ENCODE measurements at regions not wholly inside any gene's neighbourhood (a gene's known extent, or its start where the extent isn't known, plus 50 kb on each side); places are given as distances from the start of the nearest gene placed in this dataset.

GRCh38 chr4:111652986-111653385, 492.3 kb upstream of the FAM241A start:
- DNase-seq (ENCODE audit: low read depth): no peak

- no peak for DNase-seq (ENCODE audit: low read depth)
Measured at GRCh38 chr4:111662496-111662895, 482.8 kb upstream of the FAM241A start.

- no peak for DNase-seq (ENCODE audit: low read depth)
Measured at GRCh38 chr4:111664308-111664945, 480.8 kb upstream of the FAM241A start.

GRCh38 chr4:111666826-111667360, 478.4 kb upstream of the FAM241A start:
- no peak for DNase-seq (ENCODE audit: low read depth)

GRCh38 chr4:111671756-111672155, 473.5 kb upstream of the FAM241A start:
- no peak for DNase-seq (ENCODE audit: low read depth)

- no peak for DNase-seq (ENCODE audit: low read depth)
Measured at GRCh38 chr4:111675746-111676145, 469.5 kb upstream of the FAM241A start.

GRCh38 chr4:111676533-111676932, 468.7 kb upstream of the FAM241A start:
- DNase-seq (ENCODE audit: low read depth): no peak

GRCh38 chr4:111678479-111678878, 466.8 kb upstream of the FAM241A start:
- peak; percentile 74 for DNase-seq (ENCODE audit: low read depth)

GRCh38 chr4:111678908-111679307, 466.3 kb upstream of the FAM241A start:
- DNase-seq (ENCODE audit: low read depth): no peak

GRCh38 chr4:111681270-111681669, 464.0 kb upstream of the FAM241A start:
- DNase-seq (ENCODE audit: low read depth): no peak

GRCh38 chr4:111681751-111682150, 463.5 kb upstream of the FAM241A start:
- no peak for DNase-seq (ENCODE audit: low read depth)

- no peak for DNase-seq (ENCODE audit: low read depth)
Measured at GRCh38 chr4:111685205-111685604, 460.0 kb upstream of the FAM241A start.

GRCh38 chr4:111689214-111689613, 456.0 kb upstream of the FAM241A start:
- DNase-seq (ENCODE audit: low read depth): peak; percentile 65

GRCh38 chr4:111689731-111690130, 455.5 kb upstream of the FAM241A start:
- no peak for DNase-seq (ENCODE audit: low read depth)

- no peak for DNase-seq (ENCODE audit: low read depth)
Measured at GRCh38 chr4:111693758-111694157, 451.5 kb upstream of the FAM241A start.

- DNase-seq (ENCODE audit: low read depth): no peak
Measured at GRCh38 chr4:111695677-111696076, 449.6 kb upstream of the FAM241A start.

- no peak for DNase-seq (ENCODE audit: low read depth)
Measured at GRCh38 chr4:111696505-111696904, 448.7 kb upstream of the FAM241A start.

- DNase-seq (ENCODE audit: low read depth): no peak
Measured at GRCh38 chr4:111697176-111697942, 447.9 kb upstream of the FAM241A start.

GRCh38 chr4:111698361-111698760, 446.9 kb upstream of the FAM241A start:
- no peak for DNase-seq (ENCODE audit: low read depth)

GRCh38 chr4:111699165-111699564, 446.1 kb upstream of the FAM241A start:
- no peak for DNase-seq (ENCODE audit: low read depth)

GRCh38 chr4:111701102-111701501, 444.2 kb upstream of the FAM241A start:
- no peak for DNase-seq (ENCODE audit: low read depth)

GRCh38 chr4:111707491-111707890, 437.8 kb upstream of the FAM241A start:
- DNase-seq (ENCODE audit: low read depth): no peak

GRCh38 chr4:111712093-111712677, 433.1 kb upstream of the FAM241A start:
- no peak for DNase-seq (ENCODE audit: low read depth)
